ENCODE measurements at regions not wholly inside any gene's neighbourhood (a gene's known extent, or its start where the extent isn't known, plus 50 kb on each side); places are given as distances from the start of the nearest gene placed in this dataset.

DNA sequence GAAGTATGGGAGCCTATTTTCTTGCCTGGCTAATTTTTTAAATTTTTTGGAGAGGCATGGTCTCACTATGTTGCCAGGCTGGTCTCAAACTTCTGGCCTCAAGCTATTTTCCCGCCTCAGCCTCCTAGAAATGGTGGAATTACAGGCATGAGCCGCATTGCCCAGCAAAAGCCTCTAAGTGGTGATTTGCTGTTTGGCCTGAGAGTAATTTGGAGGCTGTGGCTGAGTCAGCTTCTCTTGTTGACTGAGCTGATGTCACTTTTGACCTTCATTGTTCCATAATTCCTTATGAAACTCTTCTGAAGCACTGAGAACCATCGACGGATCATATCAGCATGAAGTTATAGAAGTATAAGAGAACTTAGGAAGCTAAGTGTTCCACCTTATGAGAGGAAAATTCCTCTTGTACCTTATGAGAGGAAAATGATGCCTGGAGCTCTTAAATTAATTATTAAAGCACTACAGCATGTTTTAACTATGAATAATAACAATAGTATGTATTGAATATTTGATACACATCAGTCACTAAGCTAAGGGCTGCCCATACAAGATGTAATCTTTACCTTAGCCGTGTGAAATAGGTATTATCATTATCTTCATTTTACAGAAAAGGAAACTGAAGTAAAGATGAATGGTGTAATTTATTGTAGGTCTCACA is 220.8 kb upstream of the MON1B start:
- TF ChIP-seq, protein P1, sequence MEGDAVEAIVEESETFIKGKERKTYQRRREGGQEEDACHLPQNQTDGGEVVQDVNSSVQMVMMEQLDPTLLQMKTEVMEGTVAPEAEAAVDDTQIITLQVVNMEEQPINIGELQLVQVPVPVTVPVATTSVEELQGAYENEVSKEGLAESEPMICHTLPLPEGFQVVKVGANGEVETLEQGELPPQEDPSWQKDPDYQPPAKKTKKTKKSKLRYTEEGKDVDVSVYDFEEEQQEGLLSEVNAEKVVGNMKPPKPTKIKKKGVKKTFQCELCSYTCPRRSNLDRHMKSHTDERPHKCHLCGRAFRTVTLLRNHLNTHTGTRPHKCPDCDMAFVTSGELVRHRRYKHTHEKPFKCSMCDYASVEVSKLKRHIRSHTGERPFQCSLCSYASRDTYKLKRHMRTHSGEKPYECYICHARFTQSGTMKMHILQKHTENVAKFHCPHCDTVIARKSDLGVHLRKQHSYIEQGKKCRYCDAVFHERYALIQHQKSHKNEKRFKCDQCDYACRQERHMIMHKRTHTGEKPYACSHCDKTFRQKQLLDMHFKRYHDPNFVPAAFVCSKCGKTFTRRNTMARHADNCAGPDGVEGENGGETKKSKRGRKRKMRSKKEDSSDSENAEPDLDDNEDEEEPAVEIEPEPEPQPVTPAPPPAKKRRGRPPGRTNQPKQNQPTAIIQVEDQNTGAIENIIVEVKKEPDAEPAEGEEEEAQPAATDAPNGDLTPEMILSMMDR (conservative IDR thresholded peaks at IDR 0.05): no peak
- no peak for TF ChIP-seq ZFX (IDR thresholded peaks at IDR 0.05)
